Neuronal stem cell (in vitro differentiated cells): ENCODE measurements at regions not wholly inside any gene's neighbourhood (a gene's known extent, or its start where the extent isn't known, plus 50 kb on each side); places are given as distances from the start of the nearest gene placed in this dataset.

Source experiments
- DNase-seq: peaks from one replicate; pipeline ENCODE4 v3.0.0-alpha.2; 2013; ENCODE audit warnings: low spot score
- H2AFZ ChIP-seq: one replicate; pipeline ENCODE4 v1.6.1; 2013; ENCODE audit warnings: mild to moderate bottlenecking, low read length, inconsistent platforms
- H2AK5ac ChIP-seq: 2 replicates; pipeline ENCODE4 v1.6.1; 2013; ENCODE audit warnings: low read depth, mild to moderate bottlenecking, inconsistent platforms, low read length, moderate library complexity, mixed read lengths
- H2BK120ac ChIP-seq: 2 replicates; pipeline ENCODE4 v1.6.1; 2013; ENCODE audit warnings: low read depth, mild to moderate bottlenecking, inconsistent platforms, low read length, moderate library complexity, mixed read lengths
- H2BK12ac ChIP-seq: one replicate; pipeline ENCODE4 v1.6.1; 2013; ENCODE audit warnings: low read length, inconsistent platforms
- H2BK15ac ChIP-seq: 2 replicates; pipeline ENCODE4 v1.6.1; 2013; ENCODE audit warnings: mild to moderate bottlenecking, low read length, inconsistent platforms, mixed read lengths
- H2BK5ac ChIP-seq: one replicate; pipeline ENCODE4 v1.6.1; 2013; ENCODE audit warnings: inconsistent platforms, mild to moderate bottlenecking, low read length, moderate library complexity
- H3K14ac ChIP-seq: one replicate; pipeline ENCODE4 v1.6.1; 2013; ENCODE audit warnings: low read length, inconsistent platforms
- H3K18ac ChIP-seq: 2 replicates; pipeline ENCODE4 v1.6.1; 2013; ENCODE audit warnings: low read length, inconsistent platforms
- H3K23ac ChIP-seq: 2 replicates; pipeline ENCODE4 v1.6.1; 2013; ENCODE audit warnings: low read depth, mild to moderate bottlenecking, mixed read lengths, low read length, inconsistent platforms; ENCODE audit not compliant: poor library complexity
- H3K27ac ChIP-seq: replicated peaks from 3 replicates; pipeline ENCODE4 v1.5.1; 2013; ENCODE audit warnings: low read length, inconsistent platforms
- H3K27me3 ChIP-seq, 3 experiments: 2 replicates each; pipeline ENCODE4 v1.6.1; 2013; ENCODE audit warnings: low read length in 3 of 3, mild to moderate bottlenecking in 2 of 3, inconsistent platforms in 1 of 3, low read depth in 1 of 3, mixed read lengths in 1 of 3, moderate library complexity in 1 of 3; ENCODE audit not compliant: control insufficient read depth in 3 of 3, insufficient read depth in 3 of 3
- H3K36me3 ChIP-seq, 2 donors: replicated peaks in 1 of 2; 2 replicates each; pipeline ENCODE4 v1.6.1; 2013; ENCODE audit warnings: low read length in 2 of 2; ENCODE audit not compliant: control insufficient read depth in 2 of 2, insufficient read depth in 2 of 2
- H3K4ac ChIP-seq: 2 replicates; pipeline ENCODE4 v1.6.1; 2013; ENCODE audit warnings: inconsistent platforms, mild to moderate bottlenecking, low read length, moderate library complexity
- H3K4me1 ChIP-seq, 2 donors: 1 replicate in 1 of 2; 2 replicates in 1 of 2; pipeline ENCODE4 v1.6.1; 2013; ENCODE audit warnings: low read length in 2 of 2, low read depth in 1 of 2; ENCODE audit not compliant: control insufficient read depth in 2 of 2, insufficient read depth in 1 of 2
- H3K4me2 ChIP-seq: one replicate; pipeline ENCODE4 v1.6.1; 2013; ENCODE audit warnings: mild to moderate bottlenecking, low read length, inconsistent platforms; ENCODE audit not compliant: insufficient read depth, poor library complexity, severe bottlenecking
- H3K4me3 ChIP-seq, 2 donors: 2 replicates each; pipeline ENCODE4 v1.5.1; 2013; ENCODE audit warnings: low read length in 2 of 2, mild to moderate bottlenecking in 2 of 2, inconsistent platforms in 1 of 2, moderate library complexity in 1 of 2
- H3K79me1 ChIP-seq: one replicate; pipeline ENCODE4 v1.6.1; 2013; ENCODE audit warnings: low read depth, mild to moderate bottlenecking, inconsistent platforms, low read length, moderate library complexity
- H3K9ac ChIP-seq: one replicate; pipeline ENCODE4 v1.6.1; 2013; ENCODE audit warnings: mild to moderate bottlenecking, low read depth, low read length, inconsistent platforms; ENCODE audit not compliant: poor library complexity
- H3K9me3 ChIP-seq, 2 donors: replicated peaks in 1 of 2; 2 replicates each; pipeline versions ENCODE3 to v1.6.1; 2013; ENCODE audit warnings: low read length in 2 of 2, mild to moderate bottlenecking in 2 of 2, inconsistent platforms in 1 of 2, low read depth in 1 of 2, mixed read lengths in 1 of 2, moderate library complexity in 1 of 2; ENCODE audit not compliant: control insufficient read depth in 2 of 2, insufficient read depth in 1 of 2
- H4K8ac ChIP-seq: one replicate; pipeline ENCODE4 v1.6.1; 2013; ENCODE audit warnings: low read depth, mild to moderate bottlenecking, inconsistent platforms, low read length, moderate library complexity
- H4K91ac ChIP-seq: one replicate; pipeline ENCODE4 v1.6.1; 2013; ENCODE audit warnings: low read length, low read depth, mild to moderate bottlenecking, inconsistent platforms; ENCODE audit not compliant: poor library complexity
- WGBS, 2 donors: extraction: QIAGEN DNeasy Blood & Tissue Kit; methylation state at CpG; one replicate each; pipeline ENCODE4 v1.1.7; 2013; ENCODE audit warnings: missing lambda C conversion rate in 2 of 2, mixed read lengths in 1 of 2; ENCODE audit not compliant: insufficient read length in 2 of 2, insufficient replicate concordance in 1 of 2; ENCODE audit errors: extremely low coverage in 2 of 2; 5-methylcytosine and 5-hydroxymethylcytosine counted together

DNA sequence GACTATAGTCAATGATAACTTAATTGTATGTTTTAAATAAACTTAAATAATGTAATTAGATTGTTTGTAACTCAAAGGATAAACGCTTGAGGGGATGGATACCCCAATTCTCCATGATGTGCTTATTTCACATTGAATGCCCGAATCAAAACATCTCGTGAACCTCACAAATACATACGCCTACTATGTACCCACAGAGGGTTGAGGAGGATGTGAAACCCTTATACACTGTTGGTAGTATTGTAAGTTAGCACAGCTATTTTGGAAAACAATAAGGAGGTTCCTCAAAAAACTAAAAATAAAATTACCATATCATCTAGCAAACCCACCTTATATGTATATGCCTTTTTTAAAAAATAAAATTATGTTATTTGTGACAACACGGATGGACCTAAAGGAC, 198.6 kb downstream of the MRPL39 start:
- Histone ChIP-seq H3K9ac (no peak overlapping the region), H3K23ac (no peak overlapping the region), H2BK12ac (no peak overlapping the region), H2BK15ac (no peak overlapping the region), H2BK5ac (no peak overlapping the region), H3K4me1 (no peaks in the 10 kb centered on the region), H2BK120ac (no peak overlapping the region), H3K27ac (no peak overlapping the region), H3K14ac (no peak overlapping the region), H3K9me3 (no peaks in the 10 kb centered on the region), H3K18ac (no peak overlapping the region), H3K79me1 (no peaks in the 10 kb centered on the region), H3K4ac (no peak overlapping the region), H3K4me3 (no peak overlapping the region), H3K36me3 (no peaks in the 10 kb centered on the region), H4K8ac (no peak overlapping the region), H3K27me3 (no peaks in the 10 kb centered on the region), H2AFZ (no peak overlapping the region), H4K91ac (no peak overlapping the region), H3K4me2 (no peak overlapping the region), H2AK5ac (no peak overlapping the region)
- DNase-seq, result no peak
- no CpG with 5 or more reads among the region's 5 CpGs for WGBS, 2 donors

DNA sequence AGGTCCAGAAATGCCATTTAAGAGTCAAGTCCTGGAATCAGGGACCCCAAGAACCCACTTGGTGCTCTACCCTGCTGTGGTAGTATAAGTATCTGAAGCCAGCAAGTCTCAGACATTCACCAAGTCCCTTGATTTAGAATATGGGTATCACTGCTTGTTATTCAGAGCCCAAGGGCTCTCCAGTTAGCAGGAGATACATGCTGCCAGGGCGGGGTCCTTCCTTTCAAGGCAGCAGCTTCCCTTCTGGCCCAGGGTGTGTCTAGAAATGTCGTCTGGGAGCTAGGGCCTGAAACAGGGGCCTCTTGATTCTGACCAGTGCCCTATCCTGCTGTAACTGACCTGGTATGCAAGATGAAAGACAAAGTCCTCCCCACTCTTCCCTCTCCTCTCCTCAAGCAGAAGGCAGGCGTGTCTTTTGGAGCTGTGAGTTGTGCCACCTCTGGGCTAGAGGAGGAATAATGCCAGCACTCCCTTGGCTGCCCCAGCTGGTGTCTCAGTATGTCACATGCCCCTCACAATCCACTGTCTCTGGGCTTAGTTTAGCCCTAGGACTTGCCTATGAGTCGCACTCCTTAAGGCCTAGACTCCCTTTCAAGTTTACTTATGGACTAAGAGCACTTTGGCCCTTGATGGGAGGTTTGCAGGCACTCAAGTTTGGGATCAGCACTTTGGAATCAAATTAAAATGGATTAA, 200.2 kb downstream of the MRPL39 start:
- no peak overlapping the region for H3K4ac ChIP-seq
- no peak overlapping the region for H2BK5ac ChIP-seq
- H2AK5ac ChIP-seq, result no peak overlapping the region
- H3K27ac ChIP-seq, result no peak overlapping the region
- no peak overlapping the region for H3K14ac ChIP-seq
- no peaks in the 10 kb centered on the region for H3K36me3 ChIP-seq
- WGBS, 2 donors, result no CpG with 5 or more reads among the region's 4 CpGs
- no peaks in the 10 kb centered on the region for H3K4me1 ChIP-seq
- H3K9me3 ChIP-seq, result no peaks in the 10 kb centered on the region
- H3K18ac ChIP-seq, result no peak overlapping the region
- no peaks in the 10 kb centered on the region for H3K27me3 ChIP-seq
- H4K8ac ChIP-seq, result no peak overlapping the region
- H2BK120ac ChIP-seq, result no peak overlapping the region
- H4K91ac ChIP-seq, result no peak overlapping the region
- no peak overlapping the region for H2BK15ac ChIP-seq
- no peak overlapping the region for H2AFZ ChIP-seq
- H3K79me1 ChIP-seq, result no peaks in the 10 kb centered on the region
- H3K9ac ChIP-seq, result no peak overlapping the region
- no peak overlapping the region for H2BK12ac ChIP-seq
- no peak overlapping the region for H3K4me2 ChIP-seq
- DNase-seq, result no peak
- no peak overlapping the region for H3K4me3 ChIP-seq
- no peak overlapping the region for H3K23ac ChIP-seq

GRCh38 chr21:25405984-25406383, 201.3 kb downstream of the MRPL39 start:
- Histone ChIP-seq H2AFZ (no peak overlapping the region), H3K4me1 (no peaks in the 10 kb centered on the region), H2BK120ac (no peak overlapping the region), H4K8ac (no peak overlapping the region), H3K18ac (no peak overlapping the region), H3K9ac (no peak overlapping the region), H3K9me3 (no peaks in the 10 kb centered on the region), H3K4me2 (no peak overlapping the region), H3K36me3 (no peaks in the 10 kb centered on the region), H3K4me3 (no peak overlapping the region), H3K79me1 (no peaks in the 10 kb centered on the region), H3K14ac (no peak overlapping the region), H2AK5ac (no peak overlapping the region), H2BK12ac (no peak overlapping the region), H4K91ac (no peak overlapping the region), H2BK5ac (no peak overlapping the region), H3K4ac (no peak overlapping the region), H3K27me3 (no peaks in the 10 kb centered on the region), H3K23ac (no peak overlapping the region), H2BK15ac (no peak overlapping the region), H3K27ac (no peak overlapping the region)
- no peak for DNase-seq

- Histone ChIP-seq H2BK15ac (no peak overlapping the region), H3K9me3 (no peaks in the 10 kb centered on the region), H3K79me1 (no peaks in the 10 kb centered on the region), H3K9ac (no peak overlapping the region), H3K4me3 (no peak overlapping the region), H4K91ac (no peak overlapping the region), H4K8ac (no peak overlapping the region), H2BK5ac (no peak overlapping the region), H3K14ac (no peak overlapping the region), H3K27ac (no peak overlapping the region), H3K27me3 (no peaks in the 10 kb centered on the region), H3K36me3 (no peaks in the 10 kb centered on the region), H2AK5ac (no peak overlapping the region), H3K18ac (peak overlapping the region; percentile 74), H3K4me1 (no peaks in the 10 kb centered on the region), H2AFZ (no peak overlapping the region), H3K4me2 (no peak overlapping the region), H3K23ac (no peak overlapping the region), H2BK120ac (no peak overlapping the region), H2BK12ac (no peak overlapping the region), H3K4ac (no peak overlapping the region)
- no CpG with 5 or more reads among the region's 7 CpGs for WGBS, 2 donors
- DNase-seq, result no peak
Observed at GRCh38 chr21:25402134-25402961, 204.9 kb downstream of the MRPL39 start.
